NCI-H1048 (cell line): ENCODE measurements at regions not wholly inside any gene's neighbourhood (a gene's known extent, or its start where the extent isn't known, plus 50 kb on each side); places are given as distances from the start of the nearest gene placed in this dataset.
"Not testable (repeated sequence)": the region's sequence is repeated elsewhere in the genome, so short reads cannot be mapped to it uniquely, and the experiment has no call there.

Experiments
- DNase-seq: peaks from one replicate; lab custom pipeline; 2025; lab: John Stamatoyannopoulos, UW

DNA sequence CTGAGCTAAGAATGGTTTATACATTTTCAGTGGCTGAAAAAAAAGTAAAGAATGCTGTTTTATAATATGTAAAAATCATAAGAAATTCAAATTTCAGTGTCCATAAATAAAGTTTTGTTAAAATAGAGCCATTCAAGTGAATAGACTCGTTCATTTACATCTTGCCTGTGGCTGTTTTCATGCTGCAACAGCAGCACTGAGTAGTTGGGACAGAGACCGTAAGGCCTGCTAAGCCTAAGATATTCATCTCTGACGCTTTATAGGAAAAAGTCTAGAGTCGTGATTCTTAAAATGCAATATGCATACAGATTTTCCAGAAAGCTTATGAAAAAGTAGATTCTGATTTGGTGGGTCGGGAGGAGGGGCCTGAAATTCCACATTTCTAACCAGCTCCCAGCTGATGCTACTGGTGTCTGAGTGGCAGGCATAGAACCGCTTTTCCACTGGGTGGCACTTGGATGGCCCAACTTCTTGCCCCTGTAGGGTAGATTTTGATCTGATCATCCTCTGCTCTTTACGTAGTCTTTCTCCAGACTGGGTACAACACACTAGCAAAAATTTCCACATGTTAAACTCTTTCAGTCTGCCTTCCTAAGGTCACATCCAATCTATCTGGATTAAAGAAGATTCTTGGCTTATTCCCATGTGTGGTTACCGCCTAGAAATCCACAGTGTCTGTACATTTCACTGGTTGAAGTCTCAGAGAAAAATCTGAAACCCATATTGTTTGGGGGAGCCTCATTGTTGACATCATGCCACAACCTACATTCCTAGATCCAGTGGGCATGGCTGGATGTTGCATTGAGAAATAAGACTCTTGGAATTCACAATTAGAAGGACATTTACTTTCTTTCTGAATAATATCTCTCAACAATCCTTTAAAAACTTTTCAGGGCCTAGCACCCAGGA, 151.2 kb downstream of the C12orf75 start:
- DNase-seq: no peak

DNA sequence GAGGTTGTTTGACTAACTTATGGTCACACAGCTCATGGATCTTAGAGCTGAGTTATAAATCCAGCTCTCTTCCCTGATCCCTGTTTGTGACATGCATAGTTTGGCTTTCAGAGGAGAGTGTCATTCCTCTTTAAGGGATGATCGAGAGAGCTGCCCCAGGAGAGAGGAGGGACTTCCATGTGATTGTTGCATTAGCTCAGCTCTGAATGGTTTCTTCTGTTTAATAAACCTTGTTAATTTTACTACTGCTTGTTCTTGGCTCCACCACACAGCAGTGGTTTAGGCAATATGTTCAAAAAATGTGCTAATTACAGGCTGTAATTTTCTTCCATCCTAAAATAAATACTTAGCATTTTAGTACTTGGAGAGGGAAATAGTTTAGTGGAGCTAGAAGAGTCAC, 152.5 kb downstream of the C12orf75 start:
- DNase-seq: no peak

DNA sequence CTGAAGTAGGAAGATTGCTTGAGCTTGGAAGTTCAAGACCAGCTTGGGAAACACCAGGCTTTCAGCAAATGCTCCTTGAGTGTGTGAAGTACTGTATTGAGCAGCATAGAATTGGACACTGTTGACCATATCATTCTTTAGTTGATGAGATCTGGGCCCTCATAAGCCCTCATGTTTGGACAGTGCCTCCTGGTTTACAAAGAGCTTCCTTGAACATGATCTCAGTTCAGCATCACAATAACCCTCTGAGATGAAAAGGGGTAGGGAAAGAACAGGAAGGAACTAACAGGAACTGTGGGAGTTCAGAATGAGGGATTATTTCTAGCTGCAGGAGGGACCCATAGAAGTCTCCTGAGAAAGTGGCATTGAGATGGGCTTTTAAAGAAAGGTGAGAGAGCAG, 153.2 kb downstream of the C12orf75 start:
- DNase-seq: no peak

DNA sequence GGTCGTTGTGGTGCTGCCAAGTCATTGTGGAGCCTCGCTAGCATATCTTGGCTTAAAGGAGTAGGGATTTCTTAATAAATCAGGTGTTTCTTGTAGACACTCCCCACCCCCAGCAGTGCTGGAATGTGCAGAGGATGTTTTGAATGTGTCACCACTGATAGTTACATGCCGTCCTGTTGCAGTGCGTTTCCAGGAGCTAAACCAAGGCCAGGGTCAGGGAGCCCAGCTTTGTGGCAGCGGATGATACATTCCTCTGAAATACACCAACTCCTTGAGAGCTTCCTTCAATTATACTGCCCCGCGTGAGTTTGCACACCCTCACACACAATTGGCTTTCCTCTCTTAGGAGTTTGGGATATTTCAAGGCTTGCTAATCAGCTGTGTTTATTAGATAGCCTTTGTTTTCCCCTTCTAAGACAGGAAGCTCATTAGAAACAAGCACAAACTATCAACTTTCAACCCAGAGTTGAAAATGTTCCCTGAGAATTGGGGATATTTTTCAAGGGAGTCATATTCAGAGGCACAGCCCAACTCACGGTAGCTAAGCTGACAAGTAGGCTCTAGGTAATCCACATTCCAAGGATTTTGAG, 154.9 kb downstream of the C12orf75 start:
- no peak for DNase-seq

DNA sequence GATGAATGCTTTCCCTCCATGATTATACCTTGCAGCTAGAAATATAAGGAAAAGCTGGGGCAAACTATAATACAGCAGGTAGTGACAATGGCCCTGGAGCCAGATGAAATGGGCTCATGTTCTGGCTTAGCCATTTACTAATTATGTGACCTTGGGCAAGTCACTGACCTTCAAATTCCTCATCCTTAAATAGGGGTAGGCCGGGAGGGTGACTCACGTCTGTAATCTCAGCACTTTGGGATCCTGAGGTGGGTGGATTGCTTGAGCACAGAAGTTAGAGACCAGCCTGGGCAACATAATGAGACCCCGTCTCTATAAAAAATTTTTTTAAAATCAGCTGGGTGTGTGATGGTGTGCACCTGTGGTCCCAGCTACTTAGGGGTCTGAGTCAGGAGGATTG, 155.4 kb downstream of the C12orf75 start:
- no peak for DNase-seq

DNA sequence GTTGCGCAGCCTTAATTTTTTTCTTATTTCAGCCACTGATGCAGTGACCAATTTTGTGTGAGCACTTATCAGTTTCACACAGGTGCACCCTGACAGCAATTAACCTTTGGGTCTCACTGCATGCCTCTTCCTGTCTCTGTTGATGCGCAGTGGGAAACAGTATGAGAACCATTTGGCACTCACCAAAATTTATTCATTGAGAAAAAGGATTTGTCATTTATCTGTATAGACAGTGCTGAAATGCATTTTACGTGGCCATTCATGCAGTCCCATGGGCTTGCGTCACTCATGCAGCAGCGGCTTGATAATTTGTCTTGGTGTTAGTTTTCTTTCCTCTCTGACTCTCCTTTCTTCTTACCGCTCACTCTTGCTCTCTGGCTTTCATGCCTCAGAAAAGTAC, 157.5 kb downstream of the C12orf75 start:
- DNase-seq: no peak

DNA sequence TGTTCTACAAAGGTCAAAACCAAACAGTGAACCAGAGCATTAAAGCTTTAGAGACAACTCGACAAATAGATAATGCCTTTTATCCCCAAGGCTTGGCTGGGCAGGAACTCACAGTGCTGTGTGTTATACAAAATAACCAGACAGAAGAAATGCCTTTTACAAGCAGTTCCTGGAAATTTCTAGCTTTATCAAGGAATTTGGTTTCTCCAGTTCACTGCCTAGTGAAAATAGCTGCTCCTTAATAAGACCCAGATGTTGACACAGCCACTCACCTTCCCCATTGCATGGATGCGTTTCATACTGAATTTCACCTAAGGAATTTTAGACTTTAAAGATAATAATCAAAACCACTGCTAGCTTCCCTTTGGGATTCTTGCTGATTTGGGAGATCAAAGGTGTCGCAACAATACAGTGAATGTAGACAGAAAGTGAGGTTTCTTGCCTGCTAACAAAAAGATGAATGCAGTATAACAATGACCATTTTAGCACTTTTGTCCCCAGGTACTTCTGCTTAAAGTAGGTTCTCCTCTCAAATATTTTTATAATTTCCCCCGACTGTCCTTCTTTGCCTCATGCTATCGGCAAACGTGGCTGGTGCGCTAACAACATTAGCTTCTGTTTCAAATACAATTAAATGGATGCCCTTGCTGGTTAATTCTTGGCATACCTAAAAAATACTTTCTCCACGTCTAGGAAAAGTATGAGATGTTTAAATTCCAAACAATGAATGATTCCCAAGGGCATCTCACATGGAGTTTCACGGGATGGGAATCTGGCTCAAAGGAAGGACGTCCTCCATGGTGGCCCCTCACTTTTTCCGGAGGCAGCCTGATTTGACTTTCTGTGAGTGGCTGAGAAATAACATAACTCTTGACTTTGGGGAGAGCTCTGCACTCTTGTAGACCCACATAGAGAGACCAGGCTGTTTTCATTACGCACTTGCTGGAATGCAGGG, 162.4 kb downstream of the C12orf75 start:
- no peak for DNase-seq

DNA sequence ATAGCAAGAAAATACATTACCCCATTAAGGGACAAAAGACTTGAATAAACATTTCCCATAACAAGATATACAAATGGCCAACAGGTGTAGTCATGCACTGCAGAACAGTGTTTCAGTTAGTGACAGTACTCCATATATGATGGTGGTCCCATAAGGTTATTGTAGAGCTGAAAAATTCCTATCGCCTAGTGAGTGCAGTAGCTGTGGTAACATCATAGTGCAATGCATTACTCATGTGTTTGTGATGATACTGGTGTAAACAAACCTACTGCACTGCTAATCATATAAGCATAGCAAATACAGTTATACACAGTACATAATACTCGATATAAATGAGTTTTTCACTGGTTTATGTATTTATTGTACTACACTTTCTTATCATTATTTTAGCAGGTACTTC, 168.7 kb downstream of the C12orf75 start:
- no peak for DNase-seq

DNA sequence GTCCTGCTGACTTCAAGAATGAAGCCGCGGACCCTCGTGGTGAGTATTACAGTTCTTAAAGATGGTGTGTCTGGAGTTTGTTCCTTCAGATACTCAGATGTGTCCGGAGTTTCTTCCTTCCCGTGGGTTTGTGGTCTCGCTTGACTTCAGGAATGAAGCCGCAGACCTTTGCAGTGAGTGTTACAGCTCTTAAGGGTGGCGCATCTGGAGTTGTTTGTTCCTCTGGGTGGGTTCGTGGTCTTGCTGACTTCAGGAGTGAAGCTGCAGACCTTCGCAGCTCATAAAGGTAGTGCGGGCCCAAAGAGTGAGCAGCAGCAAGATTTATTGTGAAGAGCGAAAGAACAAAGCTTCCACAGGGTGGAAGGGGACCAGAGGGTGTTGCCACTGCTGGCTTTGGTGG, 170.2 kb downstream of the C12orf75 start:
- not testable (repeated sequence) for DNase-seq

DNA sequence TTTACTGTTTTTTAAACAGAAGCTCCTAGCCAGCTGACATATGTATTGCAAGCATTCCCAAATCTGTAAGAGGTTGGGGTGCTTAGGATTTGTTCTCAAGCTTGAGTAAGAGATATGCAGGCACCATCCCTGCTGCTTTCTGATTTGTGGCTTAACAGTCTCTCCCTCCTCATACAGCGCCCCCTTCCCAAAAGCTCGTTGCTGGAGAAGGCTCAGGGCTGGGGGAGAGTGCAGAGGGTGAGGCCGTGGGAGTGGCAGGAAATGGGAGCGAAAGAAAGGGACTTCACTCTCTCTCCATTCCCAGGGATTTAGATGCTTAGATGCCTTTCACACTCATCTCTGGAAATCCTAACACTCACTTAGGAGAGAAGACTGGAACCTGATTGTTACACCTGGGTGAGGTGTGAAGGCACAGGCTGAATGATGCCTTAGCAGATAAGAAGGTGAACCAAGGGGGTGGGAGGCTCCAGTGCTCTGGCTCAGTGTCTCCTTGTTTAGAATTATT, 172.0 kb downstream of the C12orf75 start:
- DNase-seq: no peak

DNA sequence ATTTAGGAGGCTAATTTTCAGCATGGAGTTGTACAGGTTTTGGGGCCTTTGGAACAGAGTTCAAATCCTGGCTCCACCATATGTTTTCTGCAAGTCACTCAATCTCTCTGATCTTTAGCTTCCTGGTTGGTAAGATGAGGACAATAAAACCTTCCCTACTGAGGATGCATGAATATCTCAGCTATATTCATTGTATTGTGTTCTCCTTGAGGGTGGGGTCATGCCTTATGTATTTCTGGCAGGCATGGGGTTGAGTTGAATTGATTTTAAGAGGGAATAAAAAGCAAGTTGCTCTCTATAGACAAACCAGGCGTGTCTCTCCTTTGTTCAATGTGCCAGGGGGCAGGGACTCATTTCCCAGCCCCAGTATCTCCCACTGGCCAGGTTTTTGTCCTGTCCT, 173.1 kb downstream of the C12orf75 start:
- DNase-seq: no peak

DNA sequence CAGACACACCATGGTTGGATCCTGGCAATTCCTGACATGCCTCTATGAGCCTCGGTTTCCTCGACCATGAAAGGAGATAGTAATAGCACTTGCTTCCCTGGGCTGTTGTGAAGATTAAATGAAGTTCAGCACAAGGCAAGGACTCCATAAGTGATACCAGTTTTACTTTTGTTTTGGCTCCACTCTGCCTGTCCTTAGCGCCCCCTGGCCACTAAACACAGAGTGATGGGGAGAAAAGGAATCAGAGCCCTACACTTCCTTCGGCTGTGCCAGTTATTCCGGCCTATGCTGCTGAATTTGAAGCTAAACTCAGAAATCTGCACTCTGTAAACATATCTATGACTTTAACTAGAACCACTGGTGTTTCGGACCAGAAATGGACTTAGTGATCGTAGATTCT, 173.8 kb downstream of the C12orf75 start:
- no peak for DNase-seq

DNA sequence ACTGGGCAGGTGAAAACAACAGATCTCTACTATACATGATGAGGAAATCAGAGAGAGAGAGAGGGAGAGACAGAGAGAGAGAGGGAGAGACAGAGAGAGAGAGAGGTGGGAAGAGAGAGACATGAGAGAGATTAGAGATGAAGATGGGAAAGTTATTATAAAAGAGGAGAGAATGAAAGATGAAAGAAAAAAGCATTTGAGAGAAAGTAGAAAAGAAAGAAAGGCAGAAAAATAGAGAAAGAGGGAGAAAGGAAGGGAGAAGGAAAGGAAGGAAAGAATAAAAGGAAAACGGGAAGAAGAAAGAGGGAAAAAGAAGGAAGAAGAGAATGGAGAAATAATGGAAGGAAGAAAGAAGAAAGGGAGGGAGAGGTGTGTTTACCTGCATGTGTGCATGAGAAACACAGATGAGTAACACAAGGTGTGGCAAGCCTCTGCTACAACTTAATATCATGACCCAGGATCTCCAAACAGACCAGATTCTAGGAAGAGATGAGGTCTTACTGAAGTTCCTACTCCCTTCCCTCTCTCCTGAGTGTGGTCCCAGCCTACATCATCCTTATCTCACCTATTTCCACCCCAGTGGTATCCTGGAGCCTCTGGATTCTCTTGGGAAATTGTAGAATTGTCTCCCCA, 176.3 kb downstream of the C12orf75 start:
- DNase-seq: no peak

DNA sequence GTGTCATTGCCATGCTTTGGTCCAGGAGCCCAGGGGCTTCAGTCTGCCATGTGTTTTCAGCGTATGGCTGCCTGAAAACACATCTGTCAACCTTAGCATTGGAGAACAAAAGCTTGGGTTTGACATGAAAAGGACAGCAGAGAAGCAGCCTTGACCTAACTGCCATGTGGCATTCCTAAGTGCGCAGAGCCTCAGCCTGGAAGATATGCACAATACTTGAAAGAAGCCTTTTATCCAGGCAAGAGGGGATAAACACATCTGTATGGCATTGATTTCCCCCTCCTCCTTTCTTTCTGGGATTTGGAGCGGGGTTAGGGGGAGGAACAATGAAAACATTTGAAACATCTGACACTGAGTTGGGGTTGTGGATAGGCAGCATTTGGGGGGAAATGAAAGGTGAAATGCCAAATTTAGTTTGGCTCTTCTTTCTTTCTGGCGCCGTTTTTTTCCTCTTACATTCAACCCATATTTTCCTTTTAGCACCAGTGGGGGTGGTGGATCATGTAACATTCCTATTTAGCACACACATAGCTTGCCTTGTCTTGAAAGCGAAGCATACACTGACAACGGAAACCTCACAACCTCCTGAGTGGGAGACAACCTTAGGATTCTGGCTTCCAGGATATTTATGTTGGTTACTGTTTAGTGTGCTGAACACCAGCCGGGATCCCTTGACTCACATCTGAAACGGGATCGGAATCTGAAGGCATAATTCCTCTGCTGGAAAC, 177.0 kb downstream of the C12orf75 start:
- DNase-seq: no peak

DNA sequence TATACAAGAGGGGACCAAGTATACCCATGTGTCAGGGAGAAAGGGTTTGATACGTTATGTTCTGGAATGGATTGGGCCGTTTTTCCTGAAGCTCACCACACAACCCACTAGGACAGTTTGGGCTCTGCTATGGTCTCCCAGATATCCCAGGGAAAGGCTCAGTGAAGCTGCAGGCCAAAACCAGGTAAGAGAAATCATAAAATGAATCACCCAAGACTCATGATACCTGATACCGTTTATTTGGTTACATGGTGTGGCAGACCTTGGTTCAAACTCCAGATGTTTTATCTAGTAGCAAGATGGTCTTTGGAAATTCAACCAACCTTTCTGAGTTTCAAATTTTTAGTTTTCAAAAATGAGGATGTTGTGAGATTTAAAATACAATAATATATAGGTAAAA, 177.6 kb downstream of the C12orf75 start:
- no peak for DNase-seq

DNA sequence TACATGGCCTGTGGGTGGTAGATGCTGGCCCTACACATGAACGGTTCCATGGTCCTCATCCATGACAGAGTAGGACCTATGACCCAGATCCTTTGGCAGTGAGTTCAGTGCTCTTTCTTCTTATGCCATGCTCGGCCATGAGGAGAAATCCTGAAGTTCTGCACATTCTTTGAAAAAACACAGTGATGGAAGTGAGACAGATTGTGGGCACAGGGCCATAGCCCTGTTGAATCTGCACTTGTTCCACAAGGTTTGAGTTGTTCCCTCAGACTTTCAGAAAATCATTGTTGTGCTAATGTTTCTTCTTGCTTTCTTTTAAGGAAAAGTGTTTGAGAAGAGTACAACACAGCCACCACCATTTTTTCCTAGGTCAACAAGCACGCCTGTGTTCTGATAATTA, 180.0 kb downstream of the C12orf75 start:
- DNase-seq: no peak

DNA sequence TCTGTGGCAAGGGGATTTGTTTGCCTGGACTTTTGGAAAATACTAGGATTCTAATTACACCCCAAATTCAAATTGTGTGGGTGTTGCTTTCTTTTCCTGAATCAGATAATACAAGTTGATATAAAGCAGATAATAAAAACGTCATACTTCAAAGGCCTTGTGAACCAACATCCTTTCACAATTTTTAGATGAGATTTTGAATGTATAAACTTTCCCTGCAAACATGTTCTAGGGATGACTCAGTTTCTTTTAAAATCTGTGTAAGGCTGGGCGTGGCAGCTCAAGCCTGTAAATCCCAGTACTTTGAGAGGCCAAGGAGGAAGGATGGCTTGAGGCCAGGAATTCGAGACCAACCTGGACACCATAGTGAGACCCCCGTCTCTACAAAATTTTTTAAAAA, 182.4 kb downstream of the C12orf75 start:
- not testable (repeated sequence) for DNase-seq

DNA sequence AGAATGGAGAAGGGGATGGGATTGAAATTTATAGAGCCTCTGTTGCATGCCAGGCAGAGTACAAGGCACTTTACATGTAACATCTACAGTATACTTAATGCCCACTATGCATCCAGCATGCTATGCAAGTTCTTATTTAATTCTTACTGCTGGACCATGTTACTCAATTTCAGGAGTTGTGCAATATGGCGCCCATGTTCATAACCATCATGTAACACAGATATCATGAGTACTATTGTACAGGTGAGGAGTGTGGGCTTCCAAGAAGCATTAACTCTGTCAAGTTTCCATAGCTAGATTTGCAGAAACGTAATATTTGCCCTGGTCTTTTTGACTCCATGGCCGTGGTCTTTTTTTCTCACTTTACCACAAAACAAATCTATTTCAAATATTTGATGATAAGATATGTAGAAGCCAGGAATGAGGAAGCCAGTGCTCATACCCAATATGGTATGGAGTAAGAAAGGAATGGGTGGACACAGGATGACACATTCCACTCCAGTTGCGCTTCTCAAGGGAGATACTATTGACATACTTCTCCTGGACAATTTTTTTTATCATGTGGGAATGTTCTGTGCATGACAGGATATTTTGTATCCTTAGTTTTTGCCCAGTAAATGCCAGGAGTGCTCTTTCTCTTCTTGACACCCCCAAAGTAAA, 191.8 kb downstream of the C12orf75 start:
- DNase-seq: no peak

DNA sequence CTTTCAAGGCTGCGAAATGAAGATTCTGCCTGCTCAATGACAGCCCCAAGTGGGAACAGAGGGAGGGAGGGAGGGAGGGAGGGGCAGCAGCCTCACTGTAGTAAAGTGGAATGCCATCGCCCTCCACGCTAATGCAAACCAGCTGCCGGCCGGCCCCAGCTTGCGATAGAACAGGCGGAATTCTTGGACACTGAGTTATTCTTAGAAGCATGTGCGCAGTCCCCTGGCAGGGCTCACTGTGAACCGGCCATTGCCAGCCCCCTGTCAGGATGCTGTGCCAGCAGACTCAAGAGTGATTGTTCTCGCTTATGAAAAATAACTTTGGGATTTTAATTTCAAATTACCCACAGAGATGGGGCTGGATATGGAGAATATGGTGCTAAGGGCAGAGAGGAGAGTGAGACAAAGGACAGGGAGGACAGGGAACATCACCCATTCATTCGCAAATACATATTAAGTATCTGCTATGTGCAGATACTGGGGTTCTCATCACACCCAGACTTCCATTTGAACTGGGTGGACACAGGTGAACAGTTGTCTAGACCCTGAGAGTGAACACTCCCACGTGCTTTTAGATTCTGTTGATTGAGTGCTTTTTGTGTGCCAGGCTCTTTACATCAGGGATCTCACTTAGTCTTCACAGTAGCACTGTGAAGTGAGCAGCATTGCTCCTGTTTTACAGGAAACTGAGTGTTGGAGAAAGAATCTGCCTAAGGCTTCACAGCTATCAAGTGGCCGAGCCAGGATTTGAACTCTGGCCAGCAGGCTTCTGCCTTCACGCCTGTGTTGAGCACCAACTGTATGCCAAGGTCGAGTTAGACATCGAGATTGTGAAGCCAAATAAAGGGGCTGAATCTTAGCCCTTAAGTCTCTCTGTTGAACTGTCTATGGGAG, 192.9 kb downstream of the C12orf75 start:
- no peak for DNase-seq

DNA sequence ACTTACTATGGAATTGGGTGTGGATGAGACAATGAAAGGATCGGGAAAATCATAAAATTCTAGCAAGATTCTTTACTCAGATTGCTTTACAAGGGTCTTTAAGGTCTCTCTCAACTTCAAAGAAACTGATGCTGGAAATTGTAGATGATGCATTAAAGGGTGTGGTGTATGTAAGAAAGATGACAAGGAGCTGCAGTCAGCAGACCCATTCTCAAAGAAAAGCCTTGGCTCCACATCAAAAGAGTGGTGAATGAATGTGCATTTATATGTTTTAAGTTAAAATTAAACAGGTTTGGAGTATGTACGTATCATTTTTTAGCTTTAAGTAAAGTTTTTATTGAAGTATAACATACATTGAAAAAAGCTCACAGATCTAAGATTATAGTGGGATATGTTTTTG, 194.5 kb downstream of the C12orf75 start:
- no peak for DNase-seq
